HEK293T (cell line): ENCODE measurements at regions not wholly inside any gene's neighbourhood (a gene's known extent, or its start where the extent isn't known, plus 50 kb on each side); places are given as distances from the start of the nearest gene placed in this dataset.

Source experiments
- CTCF ChIA-PET: fragments of 350-600 bp; formaldehyde crosslinking; extraction: SDS; loops from one replicate; lab custom pipeline; 2021; ENCODE audit warnings: antibody characterized with exemption, inconsistent platforms; lab: Yijun Ruan, JAX
- POLR2A ChIA-PET: fragments of 350-600 bp; formaldehyde crosslinking; extraction: SDS; loops from one replicate; lab custom pipeline; 2020; ENCODE audit warnings: antibody characterized with exemption, inconsistent platforms; lab: Yijun Ruan, JAX
- DNase-seq: peaks from one replicate; pipeline ENCODE4 v3.0.0; 2012; ENCODE audit warnings: mixed read lengths; ENCODE audit errors: extremely low spot score
- ARNT ChIP-seq: fragments of 450-650 bp; IDR thresholded peaks from 2 replicates; pipeline ENCODE4 v1.6.1; 2017; ENCODE audit warnings: mild to moderate bottlenecking
- BHLHE40 ChIP-seq: fragments of 450-650 bp; IDR thresholded peaks from 2 replicates; pipeline ENCODE4 v1.6.1; 2016; ENCODE audit warnings: mild to moderate bottlenecking, moderate library complexity, borderline replicate concordance
- CTBP1 ChIP-seq: fragments of 450-650 bp; IDR thresholded peaks from 2 replicates; pipeline ENCODE4 v1.6.1; 2016; ENCODE audit warnings: borderline replicate concordance
- ELF4 ChIP-seq: fragments of 450-650 bp; IDR thresholded peaks from 2 replicates; pipeline ENCODE4 v1.6.1; 2017; ENCODE audit warnings: antibody characterized with exemption
- FOXA1 ChIP-seq: fragments of 450-650 bp; IDR thresholded peaks from 2 replicates; pipeline ENCODE4 v1.6.1; 2016; ENCODE audit warnings: mild to moderate bottlenecking
- FOXK2 ChIP-seq: fragments of 450-650 bp; IDR thresholded peaks from 2 replicates; pipeline ENCODE4 v1.6.1; 2016; ENCODE audit warnings: mild to moderate bottlenecking
- FOXM1 ChIP-seq: fragments of 450-650 bp; IDR thresholded peaks from 2 replicates; pipeline ENCODE4 v1.6.1; 2017; ENCODE audit warnings: mild to moderate bottlenecking, borderline replicate concordance
- HDGF ChIP-seq: fragments of 450-650 bp; IDR thresholded peaks from 2 replicates; pipeline ENCODE4 v1.6.1; 2017; ENCODE audit warnings: antibody characterized with exemption, borderline replicate concordance
- L3MBTL2 ChIP-seq: fragments of 450-650 bp; conservative IDR thresholded peaks from 2 replicates; pipeline ENCODE4 v1.6.1; 2016; ENCODE audit warnings: mild to moderate bottlenecking
- LEF1 ChIP-seq: fragments of 450-650 bp; IDR thresholded peaks from 2 replicates; pipeline ENCODE4 v1.6.1; 2017; ENCODE audit warnings: mild to moderate bottlenecking, borderline replicate concordance
- NFRKB ChIP-seq: fragments of 450-650 bp; IDR thresholded peaks from 2 replicates; pipeline ENCODE4 v1.6.1; 2016; ENCODE audit warnings: mild to moderate bottlenecking, moderate library complexity
- PKNOX1 ChIP-seq: fragments of 450-650 bp; IDR thresholded peaks from 2 replicates; pipeline ENCODE4 v1.6.1; 2016
- SP1 ChIP-seq: fragments of 450-650 bp; IDR thresholded peaks from 2 replicates; pipeline ENCODE4 v1.6.1; 2017
- SUZ12 ChIP-seq: fragments of 450-650 bp; IDR thresholded peaks from 2 replicates; pipeline ENCODE4 v1.6.1; 2016; ENCODE audit warnings: mild to moderate bottlenecking
- TARDBP ChIP-seq: fragments of 450-650 bp; IDR thresholded peaks from 2 replicates; pipeline ENCODE4 v1.6.1; 2016
- ZNF384 ChIP-seq: fragments of 450-650 bp; IDR thresholded peaks from 2 replicates; pipeline ENCODE4 v1.6.1; 2016

- TF ChIP-seq NFRKB = no peak
- TF ChIP-seq BHLHE40 = no peak
- TF ChIP-seq L3MBTL2 = no peak
- no peak for TF ChIP-seq ELF4
- DNase-seq = no peak
- CTCF ChIA-PET = no interaction called here
- POLR2A ChIA-PET = no interaction called here
Observed at GRCh38 chr2:78540255-78540654, 485.2 kb upstream of the REG3G start.

GRCh38 chr2:78541088-78541450 is 484.4 kb upstream of the REG3G start:
- DNase-seq = no peak
- ChIA-PET CTCF (no interaction called here), POLR2A (no interaction called here)
- TF ChIP-seq TARDBP = no peak
- TF ChIP-seq SUZ12 = no peak
- TF ChIP-seq PKNOX1 = no peak
- no peak for TF ChIP-seq FOXK2
- TF ChIP-seq HDGF = no peak
- no peak for TF ChIP-seq SP1
- TF ChIP-seq ARNT = no peak
- TF ChIP-seq ZNF384 = no peak
- TF ChIP-seq CTBP1 = no peak
- no peak for TF ChIP-seq FOXM1

GRCh38 chr2:78541451-78542267 is 483.8 kb upstream of the REG3G start:
- TF ChIP-seq HDGF (no peak), L3MBTL2 (no peak), PKNOX1 (no peak), SUZ12 (no peak), TARDBP (no peak), LEF1 (no peak), FOXA1 (no peak), BHLHE40 (no peak)
- DNase-seq = no peak
- ChIA-PET CTCF (no interaction called here), POLR2A (no interaction called here)

- ChIA-PET CTCF (no interaction called here), POLR2A (no interaction called here)
- TF ChIP-seq LEF1 (no peak), SP1 (no peak), ARNT (no peak), SUZ12 (no peak), HDGF (no peak), CTBP1 (no peak), ELF4 (no peak), PKNOX1 (no peak)
- no peak for DNase-seq
Observed at GRCh38 chr2:78546843-78547242, 478.7 kb upstream of the REG3G start.

- DNase-seq = no peak
- POLR2A ChIA-PET = no interaction called here
- TF ChIP-seq TARDBP = no peak
- no peak for TF ChIP-seq SUZ12
- TF ChIP-seq FOXM1 = no peak
- TF ChIP-seq CTBP1 = no peak
- TF ChIP-seq ELF4 = no peak
- TF ChIP-seq L3MBTL2 = no peak
- no peak for TF ChIP-seq FOXA1
- no peak for TF ChIP-seq NFRKB
- TF ChIP-seq ARNT = no peak
- CTCF ChIA-PET = no interaction called here
Observed at GRCh38 chr2:78549766-78550165, 475.7 kb upstream of the REG3G start.

GRCh38 chr2:78553866-78554647 is 471.4 kb upstream of the REG3G start:
- TF ChIP-seq SUZ12 (no peak), FOXK2 (no peak), PKNOX1 (no peak), TARDBP (no peak)
- POLR2A ChIA-PET = no interaction called here
- CTCF ChIA-PET = no interaction called here
- DNase-seq = no peak
